ENCODE measurements at regions not wholly inside any gene's neighbourhood (a gene's known extent, or its start where the extent isn't known, plus 50 kb on each side); places are given as distances from the start of the nearest gene placed in this dataset.

DNA sequence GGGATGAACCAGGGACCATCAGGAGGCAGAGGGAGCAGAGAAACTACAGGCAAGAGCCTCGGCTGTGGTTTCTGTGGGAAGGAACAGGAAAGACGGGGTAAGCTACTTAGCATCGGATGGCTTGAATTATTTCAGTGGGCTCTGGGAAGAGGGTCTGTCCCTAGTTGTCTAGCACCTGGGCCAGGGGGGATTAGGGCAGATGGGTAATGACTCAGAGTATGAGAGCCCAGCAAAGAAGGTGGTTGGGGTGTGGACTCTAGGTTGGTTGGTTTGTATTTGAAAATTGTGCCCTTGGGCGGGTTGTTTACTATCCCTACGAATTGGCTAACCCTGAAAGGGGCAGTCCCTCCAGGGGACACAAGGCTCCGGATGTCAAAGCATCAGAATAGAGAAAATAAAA, 148.5 kb upstream of the TAB2 start:
- H3K9me3 ChIP-seq (ENCODE audit: insufficient read depth, low read depth, low read length): no peaks in the 10 kb centered on the region
- H3K36me3 ChIP-seq (ENCODE audit: insufficient read depth, low read length): no peaks in the 10 kb centered on the region
- H3K27me3 ChIP-seq (ENCODE audit: insufficient read depth, low read length, poor library complexity, severe bottlenecking): no peaks in the 10 kb centered on the region
- no peak overlapping the region for H3K4me3 ChIP-seq (ENCODE audit: low read length, poor library complexity, severe bottlenecking)
- H3K4me1 ChIP-seq (ENCODE audit: insufficient read depth, low read length, poor library complexity, severe bottlenecking): peaks cover 18% of the 10 kb centered on the region
- H3K9ac ChIP-seq (ENCODE audit: low read depth, low read length, poor library complexity, severe bottlenecking): no peak overlapping the region
- no peaks in the 10 kb centered on the region for H3K9me2 ChIP-seq (replicated peaks; ENCODE audit: low read depth, low read length)
- H3K79me2 ChIP-seq (ENCODE audit: insufficient read depth, low read length): no peaks in the 10 kb centered on the region
- H3K4me2 ChIP-seq (ENCODE audit: low read depth, low read length, poor library complexity, severe bottlenecking): no peak overlapping the region
- H4K20me1 ChIP-seq (ENCODE audit: insufficient read depth, low read length, poor library complexity, severe bottlenecking): no peaks in the 10 kb centered on the region
- H3F3A ChIP-seq (ENCODE audit: low read depth): no peaks in the 10 kb centered on the region
- H2AFZ ChIP-seq (ENCODE audit: low read length): no peak overlapping the region
- no peak for TF ChIP-seq EZH2phosphoT487 (IDR thresholded peaks at IDR 0.05; ENCODE audit: borderline replicate concordance)
- no peak for TF ChIP-seq CTCF (conservative IDR thresholded peaks at IDR 0.05; ENCODE audit: low read length)

- Histone ChIP-seq H2AFZ (ENCODE audit: low read length) (no peak overlapping the region), H3K9me2 (replicated peaks; ENCODE audit: low read depth, low read length) (no peaks in the 10 kb centered on the region), H3K4me3 (ENCODE audit: low read length, poor library complexity, severe bottlenecking) (no peak overlapping the region), H3K27me3 (ENCODE audit: insufficient read depth, low read length, poor library complexity, severe bottlenecking) (no peaks in the 10 kb centered on the region), H3K4me1 (ENCODE audit: insufficient read depth, low read length, poor library complexity, severe bottlenecking) (peaks cover 18% of the 10 kb centered on the region), H3F3A (ENCODE audit: low read depth) (no peaks in the 10 kb centered on the region), H3K79me2 (ENCODE audit: insufficient read depth, low read length) (no peaks in the 10 kb centered on the region), H4K20me1 (ENCODE audit: insufficient read depth, low read length, poor library complexity, severe bottlenecking) (no peaks in the 10 kb centered on the region), H3K4me2 (ENCODE audit: low read depth, low read length, poor library complexity, severe bottlenecking) (no peak overlapping the region), H3K36me3 (ENCODE audit: insufficient read depth, low read length) (no peaks in the 10 kb centered on the region), H3K9me3 (ENCODE audit: insufficient read depth, low read depth, low read length) (no peaks in the 10 kb centered on the region), H3K9ac (ENCODE audit: low read depth, low read length, poor library complexity, severe bottlenecking) (no peak overlapping the region)
- TF ChIP-seq EZH2phosphoT487 (IDR thresholded peaks at IDR 0.05; ENCODE audit: borderline replicate concordance) (no peak), CTCF (conservative IDR thresholded peaks at IDR 0.05; ENCODE audit: low read length) (no peak)
Observed at GRCh38 chr6:149169761-149170511, 147.6 kb upstream of the TAB2 start.

DNA sequence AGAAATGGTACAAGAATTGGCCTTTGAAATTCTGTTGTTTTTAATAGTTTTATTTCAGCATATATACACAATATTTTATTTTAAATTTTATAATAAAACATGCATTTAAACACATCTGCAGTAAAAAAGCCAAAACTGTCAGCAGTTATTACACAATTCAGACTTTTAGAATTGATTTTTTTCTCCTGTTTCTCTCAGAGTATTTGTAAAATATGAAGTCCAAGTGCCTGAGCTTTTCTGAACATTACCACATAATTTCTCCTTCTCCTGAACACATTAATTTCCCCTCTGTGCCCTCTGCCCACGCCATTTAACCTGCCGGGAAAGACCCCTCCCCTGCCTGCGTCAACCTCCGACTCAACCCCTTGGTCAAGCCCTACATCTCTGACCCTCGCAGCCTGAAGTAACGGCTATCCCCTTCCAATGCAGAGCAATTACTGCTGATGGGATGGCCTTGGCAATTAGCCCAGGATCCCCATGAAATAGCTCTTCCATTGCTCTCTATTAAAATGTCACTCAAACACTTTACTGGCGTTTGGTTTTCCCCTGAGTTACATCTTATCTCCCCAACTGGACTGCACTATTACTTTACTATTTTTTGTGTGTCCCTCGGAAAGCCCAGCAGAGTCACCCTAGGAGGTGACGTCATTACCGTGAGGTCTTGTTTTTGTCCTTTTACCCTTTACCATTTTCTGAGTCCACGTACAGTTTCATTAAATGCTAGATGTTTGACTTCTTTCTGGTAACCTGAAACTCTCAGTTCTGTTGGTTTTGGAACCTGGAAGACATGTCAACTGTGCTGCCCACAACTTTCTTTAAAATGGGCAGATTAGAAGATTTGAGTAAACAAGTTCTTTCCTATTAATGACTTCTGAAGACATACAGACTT, 146.7 kb upstream of the TAB2 start:
- no peaks in the 10 kb centered on the region for H3K27me3 ChIP-seq (ENCODE audit: insufficient read depth, low read length, poor library complexity, severe bottlenecking)

More for the DNA sequence above, 146.7 kb upstream of the TAB2 start:
- Histone ChIP-seq H3F3A (ENCODE audit: low read depth) (no peaks in the 10 kb centered on the region), H3K9ac (ENCODE audit: low read depth, low read length, poor library complexity, severe bottlenecking) (no peak overlapping the region), H3K36me3 (ENCODE audit: insufficient read depth, low read length) (no peaks in the 10 kb centered on the region), H3K4me1 (ENCODE audit: insufficient read depth, low read length, poor library complexity, severe bottlenecking) (peaks cover 18% of the 10 kb centered on the region), H3K9me3 (ENCODE audit: insufficient read depth, low read depth, low read length) (no peaks in the 10 kb centered on the region), H3K4me3 (ENCODE audit: low read length, poor library complexity, severe bottlenecking) (no peak overlapping the region), H3K79me2 (ENCODE audit: insufficient read depth, low read length) (no peaks in the 10 kb centered on the region), H3K4me2 (ENCODE audit: low read depth, low read length, poor library complexity, severe bottlenecking) (no peak overlapping the region), H2AFZ (ENCODE audit: low read length) (no peak overlapping the region), H3K9me2 (replicated peaks; ENCODE audit: low read depth, low read length) (no peaks in the 10 kb centered on the region), H4K20me1 (ENCODE audit: insufficient read depth, low read length, poor library complexity, severe bottlenecking) (no peaks in the 10 kb centered on the region)
- TF ChIP-seq EZH2phosphoT487 (IDR thresholded peaks at IDR 0.05; ENCODE audit: borderline replicate concordance) (no peak), CTCF (conservative IDR thresholded peaks at IDR 0.05; ENCODE audit: low read length) (no peak)
